Right lung (tissue), 2 donors: ENCODE measurements at regions not wholly inside any gene's neighbourhood (a gene's known extent, or its start where the extent isn't known, plus 50 kb on each side); places are given as distances from the start of the nearest gene placed in this dataset.

Experiments
- DNase-seq, 2 donors: peaks; one replicate each; pipeline ENCODE4 v3.0.0-alpha.2; 2013

- no peak for DNase-seq
These were observed 93.2 kb downstream of the PTCSC3 start for GRCh38 chr14:36083317-36083716.

GRCh38 chr14:36078080-36078479 lies 98.4 kb downstream of the PTCSC3 start:
- DNase-seq, result no peak

- no peak for DNase-seq
These were observed 100.3 kb downstream of the PTCSC3 start for GRCh38 chr14:36076197-36076596.

GRCh38 chr14:36075203-36075602 lies 101.3 kb downstream of the PTCSC3 start:
- DNase-seq, result no peak

- DNase-seq, result no peak
These were observed 105.8 kb downstream of the PTCSC3 start for GRCh38 chr14:36070720-36071043.

GRCh38 chr14:36070031-36070719 lies 106.3 kb downstream of the PTCSC3 start:
- peak; percentile 46 to 47 for DNase-seq

- DNase-seq, result peak; percentile 46 to 60
These were observed 107.0 kb downstream of the PTCSC3 start for GRCh38 chr14:36069535-36069900.

GRCh38 chr14:36068777-36069534 lies 107.6 kb downstream of the PTCSC3 start:
- DNase-seq, result no peak

GRCh38 chr14:36067428-36068187 lies 108.9 kb downstream of the PTCSC3 start:
- DNase-seq, result no peak

GRCh38 chr14:36066636-36067035 lies 109.9 kb downstream of the PTCSC3 start:
- DNase-seq, result no peak

GRCh38 chr14:36065831-36066230 lies 110.7 kb downstream of the PTCSC3 start:
- no peak for DNase-seq

GRCh38 chr14:36059531-36059930 lies 117.0 kb downstream of the PTCSC3 start:
- no peak for DNase-seq

GRCh38 chr14:36057452-36058116 lies 118.9 kb downstream of the PTCSC3 start:
- DNase-seq, result no peak

GRCh38 chr14:36056845-36057244 lies 119.7 kb downstream of the PTCSC3 start:
- no peak for DNase-seq

- no peak for DNase-seq
These were observed 120.8 kb downstream of the PTCSC3 start for GRCh38 chr14:36055681-36056225.

- DNase-seq, result no peak
These were observed 121.5 kb downstream of the PTCSC3 start for GRCh38 chr14:36055052-36055378.

- DNase-seq, result no peak
These were observed 122.0 kb downstream of the PTCSC3 start for GRCh38 chr14:36054353-36055051.

GRCh38 chr14:36052681-36053080 lies 123.8 kb downstream of the PTCSC3 start:
- no peak for DNase-seq

GRCh38 chr14:36052063-36052462 lies 124.5 kb downstream of the PTCSC3 start:
- DNase-seq, result no peak

- no peak for DNase-seq
These were observed 127.9 kb downstream of the PTCSC3 start for GRCh38 chr14:36048667-36049066.

- DNase-seq, result no peak
These were observed 128.6 kb downstream of the PTCSC3 start for GRCh38 chr14:36047912-36048311.

- no peak for DNase-seq
These were observed 140.8 kb downstream of the PTCSC3 start for GRCh38 chr14:36035675-36036074.
